Esophagus muscularis mucosa (tissue), 4 donors: ENCODE measurements at regions not wholly inside any gene's neighbourhood (a gene's known extent, or its start where the extent isn't known, plus 50 kb on each side); places are given as distances from the start of the nearest gene placed in this dataset.

ENCODE experiments used
- DNase-seq: peaks from one replicate; pipeline ENCODE4 v3.0.0-alpha.2; 2017; ENCODE audit errors: extremely low spot score
- H3K27ac ChIP-seq, 4 donors: fragments of 200-600 bp; sonication (generic); replicated peaks in 1 of 4; 1 replicate in 3 of 4; 2 replicates in 1 of 4; pipeline ENCODE4 v1.5.1; 2016 to 2019; ENCODE audit warnings: mild to moderate bottlenecking in 1 of 4
- H3K27me3 ChIP-seq, 4 donors: fragments of 200-600 bp; sonication (generic); one replicate each; pipeline versions ENCODE4 v1.5.1 to v1.6.0; 2016 to 2019
- H3K36me3 ChIP-seq, 4 donors: fragments of 200-600 bp; sonication (generic); one replicate each; pipeline ENCODE4 v1.5.1; 2016 to 2019
- H3K4me1 ChIP-seq, 4 donors: fragments of 200-600 bp; sonication (generic); one replicate each; pipeline ENCODE4 v1.5.1; 2016 to 2019
- H3K4me3 ChIP-seq, 4 donors: fragments of 200-600 bp; sonication (generic); 1 replicate in 2 of 4; 2 replicates in 2 of 4; pipeline ENCODE4 v1.5.1; 2016 to 2019; ENCODE audit warnings: mild to moderate bottlenecking in 4 of 4, moderate library complexity in 1 of 4
- H3K9me3 ChIP-seq, 4 donors: fragments of 200-600 bp; sonication (generic); 1 replicate in 3 of 4; 2 replicates in 1 of 4; pipeline ENCODE4 v1.5.1; 2016 to 2019
- EP300 ChIP-seq: sonication (generic); formaldehyde crosslinking; IDR thresholded peaks from one replicate; pipeline ENCODE4 v1.6.1; 2017; ENCODE audit warnings: antibody characterized with exemption
- POLR2A ChIP-seq: fragments of 450-650 bp; IDR thresholded peaks from one replicate; pipeline ENCODE4 v1.6.1; 2017; ENCODE audit warnings: antibody characterized with exemption, moderate library complexity, mild to moderate bottlenecking, low read depth
- POLR2AphosphoS5 ChIP-seq, 2 donors: sonication (generic); formaldehyde crosslinking; IDR thresholded peaks; one replicate each; pipeline ENCODE4 v1.6.1; 2017; ENCODE audit warnings: antibody characterized with exemption in 2 of 2
- WGBS: methylation state at CpG from one replicate; pipeline ENCODE4 v1.1.5; 2018; 5-methylcytosine and 5-hydroxymethylcytosine counted together
- intact Hi-C: fragments of 100-400 bp; cut with DNase I; formaldehyde crosslinking; loops from one replicate; pipeline ENCODE4 v1.15.1; 2023
- TF ChIP-seq, protein P1 (sequence below), 3 experiments: fragments of 200-600 bp in 2 of 3; fragments of 450-650 bp in 1 of 3; sonication (generic) in 2 of 3; IDR thresholded peaks; one replicate each; pipeline ENCODE4 v1.5.1; 2017 to 2019; ENCODE audit warnings: antibody characterized with exemption in 3 of 3, mild to moderate bottlenecking in 2 of 3, moderate library complexity in 1 of 3

DNA sequence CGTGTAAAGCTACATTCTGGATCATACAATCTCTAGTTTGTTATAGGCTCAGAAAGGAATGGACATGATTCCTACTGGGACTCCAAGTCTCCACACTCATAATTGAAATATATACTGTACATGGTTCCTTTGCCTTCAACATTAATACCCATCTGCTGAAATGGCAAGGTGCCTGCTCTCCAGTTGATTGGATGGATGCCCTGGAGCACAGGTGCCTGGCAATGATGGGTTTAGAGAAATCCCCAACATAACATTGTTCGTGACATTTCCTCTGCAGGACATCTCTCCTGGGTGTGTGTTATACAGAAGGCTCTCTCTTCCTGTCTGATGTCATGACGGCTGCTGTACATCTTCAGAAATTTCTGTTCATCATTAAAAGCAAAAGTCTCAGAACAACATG is 449.7 kb upstream of the CWC22 start:
- no peak for TF ChIP-seq POLR2AphosphoS5 (IDR thresholded peaks at IDR 0.05)
- TF ChIP-seq POLR2A = no peak
- TF ChIP-seq EP300 = no peak
- TF ChIP-seq, protein P1, sequence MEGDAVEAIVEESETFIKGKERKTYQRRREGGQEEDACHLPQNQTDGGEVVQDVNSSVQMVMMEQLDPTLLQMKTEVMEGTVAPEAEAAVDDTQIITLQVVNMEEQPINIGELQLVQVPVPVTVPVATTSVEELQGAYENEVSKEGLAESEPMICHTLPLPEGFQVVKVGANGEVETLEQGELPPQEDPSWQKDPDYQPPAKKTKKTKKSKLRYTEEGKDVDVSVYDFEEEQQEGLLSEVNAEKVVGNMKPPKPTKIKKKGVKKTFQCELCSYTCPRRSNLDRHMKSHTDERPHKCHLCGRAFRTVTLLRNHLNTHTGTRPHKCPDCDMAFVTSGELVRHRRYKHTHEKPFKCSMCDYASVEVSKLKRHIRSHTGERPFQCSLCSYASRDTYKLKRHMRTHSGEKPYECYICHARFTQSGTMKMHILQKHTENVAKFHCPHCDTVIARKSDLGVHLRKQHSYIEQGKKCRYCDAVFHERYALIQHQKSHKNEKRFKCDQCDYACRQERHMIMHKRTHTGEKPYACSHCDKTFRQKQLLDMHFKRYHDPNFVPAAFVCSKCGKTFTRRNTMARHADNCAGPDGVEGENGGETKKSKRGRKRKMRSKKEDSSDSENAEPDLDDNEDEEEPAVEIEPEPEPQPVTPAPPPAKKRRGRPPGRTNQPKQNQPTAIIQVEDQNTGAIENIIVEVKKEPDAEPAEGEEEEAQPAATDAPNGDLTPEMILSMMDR (IDR thresholded peaks at IDR 0.05) = no peak
- no peaks in the 10 kb centered on the region for H3K4me1 ChIP-seq
- 73% methylated on average over 3 of the region's 3 CpGs for WGBS

DNA sequence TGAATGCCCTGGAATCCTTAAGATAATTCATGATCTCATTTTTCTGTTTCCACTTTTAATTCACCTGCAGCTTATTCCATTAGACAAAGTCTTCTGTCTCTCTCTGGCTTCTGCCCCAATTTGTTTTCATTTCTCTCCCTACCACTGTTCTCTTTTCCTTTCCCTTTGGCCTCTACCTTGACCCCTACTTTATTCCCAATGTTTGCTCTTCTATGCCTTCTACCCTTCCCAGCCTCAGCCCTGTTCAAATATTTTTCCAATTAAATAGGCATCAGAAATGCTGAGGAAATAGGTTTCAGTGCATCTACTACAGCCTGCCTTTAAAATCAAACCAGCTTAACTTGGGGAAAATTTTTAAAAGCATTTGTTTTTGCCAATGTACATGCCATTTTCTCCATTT is 443.7 kb upstream of the CWC22 start:
- DNase-seq = no peak
- no peak for TF ChIP-seq POLR2AphosphoS5 (IDR thresholded peaks at IDR 0.05)
- TF ChIP-seq POLR2A = no peak
- no peak for TF ChIP-seq EP300
- TF ChIP-seq, protein P1 (IDR thresholded peaks at IDR 0.05) = no peak
- intact Hi-C loops = no loop called here
- Histone ChIP-seq H3K9me3 (no peaks in the 10 kb centered on the region), H3K27me3 (no peaks in the 10 kb centered on the region), H3K4me3 (no peak overlapping the region), H3K36me3 (no peaks in the 10 kb centered on the region), H3K27ac (no peak overlapping the region), H3K4me1 (no peaks in the 10 kb centered on the region)

More for the DNA sequence above, 449.7 kb upstream of the CWC22 start:
- intact Hi-C loops = no loop called here
- no peak for DNase-seq
- H3K27ac ChIP-seq = no peak overlapping the region
- no peaks in the 10 kb centered on the region for H3K9me3 ChIP-seq
- H3K4me3 ChIP-seq = no peak overlapping the region
- no peaks in the 10 kb centered on the region for H3K36me3 ChIP-seq
- H3K27me3 ChIP-seq = no peaks in the 10 kb centered on the region

DNA sequence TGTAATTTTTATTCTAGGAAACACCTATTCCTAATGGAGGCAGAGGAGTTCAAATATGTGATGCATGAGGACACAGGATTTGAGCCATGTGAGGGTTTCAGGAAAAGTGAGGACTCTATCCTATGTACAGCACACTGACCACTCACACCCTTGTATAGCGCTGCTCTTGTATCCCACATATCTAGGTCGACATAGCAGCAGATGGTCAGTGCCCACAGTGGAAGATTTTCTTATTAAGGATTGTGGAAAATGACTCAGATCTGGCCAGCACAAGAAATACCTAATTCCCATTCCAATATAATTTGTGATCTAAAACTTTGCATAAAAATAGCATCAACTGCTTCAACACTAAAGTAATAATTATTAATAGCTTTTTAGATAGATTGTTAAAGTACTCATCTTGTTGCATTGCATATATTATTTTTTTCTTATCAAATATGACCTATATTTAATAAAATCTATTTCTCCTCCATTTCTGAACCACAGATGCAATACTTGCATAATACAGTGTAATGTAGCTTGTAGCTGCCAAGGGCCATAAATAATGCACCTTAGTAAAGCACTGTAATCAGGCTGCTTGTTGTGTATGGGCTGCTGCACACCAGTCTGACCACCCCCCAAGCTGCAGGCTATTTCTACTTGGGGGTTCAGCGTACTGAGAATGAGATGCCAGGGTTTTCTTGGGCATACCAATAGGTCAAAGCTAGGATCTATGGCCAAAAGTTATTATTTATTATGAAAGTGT is 442.2 kb upstream of the CWC22 start:
- WGBS = 83% methylated on average over 3 of the region's 3 CpGs
- no peak for DNase-seq
- H3K9me3 ChIP-seq = no peaks in the 10 kb centered on the region
- no peak overlapping the region for H3K4me3 ChIP-seq
- no peaks in the 10 kb centered on the region for H3K4me1 ChIP-seq
- no peaks in the 10 kb centered on the region for H3K27me3 ChIP-seq
- TF ChIP-seq POLR2A (no peak), POLR2AphosphoS5 (IDR thresholded peaks at IDR 0.05) (no peak), EP300 (no peak)
- TF ChIP-seq, protein P1 (IDR thresholded peaks at IDR 0.05) = no peak
- intact Hi-C loops = no loop called here
- no peaks in the 10 kb centered on the region for H3K36me3 ChIP-seq
- H3K27ac ChIP-seq = no peak overlapping the region

DNA sequence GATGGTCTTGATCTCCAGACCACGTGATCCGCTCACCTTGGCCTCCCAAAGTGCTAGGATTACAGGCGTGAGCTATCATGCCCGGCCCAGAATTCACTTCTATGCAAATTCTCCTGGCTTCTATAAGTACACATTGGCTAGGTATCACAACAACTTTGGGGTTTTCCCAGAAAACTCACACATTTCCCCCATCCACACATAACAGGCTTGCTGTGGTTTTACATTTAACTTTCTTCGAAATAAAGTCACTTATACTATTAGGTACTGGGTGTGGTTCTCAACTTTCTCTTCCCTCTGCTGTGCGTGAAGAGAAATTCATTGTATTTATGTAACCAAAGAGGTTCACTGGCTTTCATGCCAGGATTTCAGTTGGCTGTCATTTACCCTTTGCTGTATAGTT is 439.4 kb upstream of the CWC22 start:
- H3K27ac ChIP-seq = no peak overlapping the region
- intact Hi-C loops = no loop called here
- WGBS = 95% methylated on average over 6 of the region's 6 CpGs
- no peaks in the 10 kb centered on the region for H3K27me3 ChIP-seq
- no peak overlapping the region for H3K4me3 ChIP-seq
- no peak for DNase-seq
- no peaks in the 10 kb centered on the region for H3K4me1 ChIP-seq
- no peaks in the 10 kb centered on the region for H3K36me3 ChIP-seq
- H3K9me3 ChIP-seq = no peaks in the 10 kb centered on the region
- TF ChIP-seq POLR2A (no peak), EP300 (no peak), POLR2AphosphoS5 (IDR thresholded peaks at IDR 0.05) (no peak)
- TF ChIP-seq, protein P1 (IDR thresholded peaks at IDR 0.05) = no peak

DNA sequence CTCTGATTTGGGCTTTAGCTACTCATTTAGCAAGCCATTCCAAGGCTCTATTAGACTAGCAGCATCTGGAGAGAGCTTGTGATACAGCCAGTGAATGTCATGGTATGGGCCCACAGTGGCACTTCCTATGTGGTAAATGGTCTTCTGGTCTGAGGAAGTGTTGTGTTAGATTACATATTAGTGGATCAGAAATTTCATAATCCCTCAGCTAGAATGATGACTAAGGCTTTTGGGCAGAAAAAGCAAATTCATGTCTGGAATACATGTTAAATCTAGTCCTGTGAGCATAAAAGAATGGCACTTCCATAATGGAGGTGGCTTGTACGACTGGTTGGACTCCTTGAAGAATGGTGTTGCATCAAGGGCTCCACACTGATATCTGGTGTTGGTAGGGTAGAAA is 436.8 kb upstream of the CWC22 start:
- no peak overlapping the region for H3K27ac ChIP-seq
- H3K9me3 ChIP-seq = no peaks in the 10 kb centered on the region
- DNase-seq = no peak
- intact Hi-C loops = no loop called here
- TF ChIP-seq EP300 (no peak), POLR2A (no peak)
- TF ChIP-seq, protein P1 (IDR thresholded peaks at IDR 0.05) = no peak
- WGBS = 88% methylated on average over 1 of the region's 1 CpG
- H3K27me3 ChIP-seq = no peaks in the 10 kb centered on the region
- no peaks in the 10 kb centered on the region for H3K36me3 ChIP-seq
- H3K4me1 ChIP-seq = no peaks in the 10 kb centered on the region
- H3K4me3 ChIP-seq = no peak overlapping the region
